ENCODE measurements at regions not wholly inside any gene's neighbourhood (a gene's known extent, or its start where the extent isn't known, plus 50 kb on each side); places are given as distances from the start of the nearest gene placed in this dataset.

- H3K9me1 ChIP-seq (ENCODE audit: control insufficient read depth, extremely low read depth, insufficient read depth, low read length): no peaks in the 10 kb centered on the region
- no peak for FAIRE-seq
- H3K4me3 ChIP-seq (ENCODE audit: control insufficient read depth in 2 of 3, extremely low read depth in 1 of 3, insufficient read depth in 2 of 3, low read depth in 1 of 3, low read length in 3 of 3): no peak overlapping the region
- H3K4me1 ChIP-seq (ENCODE audit: control insufficient read depth, extremely low read depth, insufficient read depth, low read length): no peaks in the 10 kb centered on the region
- DNase-seq (ENCODE audit: low read depth, low spot score): no peak
- no peak overlapping the region for H2AFZ ChIP-seq (ENCODE audit: control insufficient read depth, low read length)
- dilution Hi-C loops (cut with MboI; ENCODE audit: extremely low pct_ligation_motif_present, low sequenced_read_pairs): no loop called here
- no peaks in the 10 kb centered on the region for H3K79me2 ChIP-seq (ENCODE audit: control insufficient read depth, insufficient read depth, low read length)
- H3K27me3 ChIP-seq (ENCODE audit: control insufficient read depth, extremely low read depth, insufficient read depth, low read length): peaks cover 3% of the 10 kb centered on the region
- no peaks in the 10 kb centered on the region for H4K20me1 ChIP-seq (ENCODE audit: control insufficient read depth, extremely low read depth, insufficient read depth, low read length)
- H3K9me3 ChIP-seq (ENCODE audit: control insufficient read depth, low read depth, low read length): no peaks in the 10 kb centered on the region
- no peaks in the 10 kb centered on the region for H3K36me3 ChIP-seq (ENCODE audit: control insufficient read depth in 2 of 2, extremely low read depth in 1 of 2, insufficient read depth in 2 of 2, low read length in 2 of 2)
- no peak overlapping the region for H3K27ac ChIP-seq (ENCODE audit: control insufficient read depth, insufficient read depth, low read length)
- H3K4me2 ChIP-seq (ENCODE audit: control insufficient read depth, extremely low read depth, insufficient read depth, low read depth, low read length): no peak overlapping the region
- H3K9ac ChIP-seq (ENCODE audit: control insufficient read depth, extremely low read depth, insufficient read depth, low read length): no peak overlapping the region
- no peak for TF ChIP-seq CTCF (optimal IDR thresholded peaks at IDR 0.05 in 1 of 3, IDR thresholded peaks at IDR 0.05 in 1 of 3, conservative IDR thresholded peaks at IDR 0.05 in 1 of 3; ENCODE audit: extremely low read depth in 1 of 3, insufficient read depth in 2 of 3, low read length in 3 of 3)
- TF ChIP-seq EZH2 (IDR thresholded peaks at IDR 0.05; ENCODE audit: low read length): no peak
Observed at GRCh38 chr20:51178153-51178552, 155.2 kb upstream of the KCNG1 start.

- H3K36me3 ChIP-seq (ENCODE audit: control insufficient read depth in 2 of 2, extremely low read depth in 1 of 2, insufficient read depth in 2 of 2, low read length in 2 of 2): no peaks in the 10 kb centered on the region
- no peak overlapping the region for H3K4me2 ChIP-seq (ENCODE audit: control insufficient read depth, extremely low read depth, insufficient read depth, low read depth, low read length)
- dilution Hi-C loops (cut with MboI; ENCODE audit: extremely low pct_ligation_motif_present, low sequenced_read_pairs): no loop called here
- no peak overlapping the region for H3K4me3 ChIP-seq (ENCODE audit: control insufficient read depth in 2 of 3, extremely low read depth in 1 of 3, insufficient read depth in 2 of 3, low read depth in 1 of 3, low read length in 3 of 3)
- FAIRE-seq: no peak
- no peak overlapping the region for H3K9ac ChIP-seq (ENCODE audit: control insufficient read depth, extremely low read depth, insufficient read depth, low read length)
- no peak for DNase-seq (ENCODE audit: low read depth, low spot score)
- no peak overlapping the region for H3K27ac ChIP-seq (ENCODE audit: control insufficient read depth, insufficient read depth, low read length)
- no peak for TF ChIP-seq EZH2 (IDR thresholded peaks at IDR 0.05; ENCODE audit: low read length)
- no peak for TF ChIP-seq CTCF (optimal IDR thresholded peaks at IDR 0.05 in 1 of 3, IDR thresholded peaks at IDR 0.05 in 1 of 3, conservative IDR thresholded peaks at IDR 0.05 in 1 of 3; ENCODE audit: extremely low read depth in 1 of 3, insufficient read depth in 2 of 3, low read length in 3 of 3)
- H3K9me3 ChIP-seq (ENCODE audit: control insufficient read depth, low read depth, low read length): no peaks in the 10 kb centered on the region
- H2AFZ ChIP-seq (ENCODE audit: control insufficient read depth, low read length): no peak overlapping the region
- H3K79me2 ChIP-seq (ENCODE audit: control insufficient read depth, insufficient read depth, low read length): no peaks in the 10 kb centered on the region
- no peaks in the 10 kb centered on the region for H3K9me1 ChIP-seq (ENCODE audit: control insufficient read depth, extremely low read depth, insufficient read depth, low read length)
- no peaks in the 10 kb centered on the region for H3K4me1 ChIP-seq (ENCODE audit: control insufficient read depth, extremely low read depth, insufficient read depth, low read length)
- H4K20me1 ChIP-seq (ENCODE audit: control insufficient read depth, extremely low read depth, insufficient read depth, low read length): no peaks in the 10 kb centered on the region
- peaks cover 3% of the 10 kb centered on the region for H3K27me3 ChIP-seq (ENCODE audit: control insufficient read depth, extremely low read depth, insufficient read depth, low read length)
Observed at GRCh38 chr20:51176876-51177275, 154.0 kb upstream of the KCNG1 start.
